Kidney epithelial cell (primary cell): ENCODE measurements at regions not wholly inside any gene's neighbourhood (a gene's known extent, or its start where the extent isn't known, plus 50 kb on each side); places are given as distances from the start of the nearest gene placed in this dataset.

Experiments
- DNase-seq: peaks from one replicate; pipeline ENCODE4 v3.0.0-alpha.2; 2010; ENCODE audit warnings: low read depth
- H3K27me3 ChIP-seq: 2 replicates; pipeline ENCODE4 v1.6.0; 2011; ENCODE audit warnings: low read length; ENCODE audit not compliant: control insufficient read depth, insufficient read depth
- H3K36me3 ChIP-seq: 2 replicates; pipeline ENCODE4 v1.5.1; 2011; ENCODE audit warnings: low read length; ENCODE audit not compliant: control insufficient read depth, insufficient read depth
- H3K4me3 ChIP-seq: 2 replicates; pipeline ENCODE4 v1.5.1; 2011; ENCODE audit warnings: low read depth, mild to moderate bottlenecking, control low read depth, low read length
- CTCF ChIP-seq: IDR thresholded peaks from 2 replicates; pipeline ENCODE4 v1.5.1; 2011; ENCODE audit warnings: mild to moderate bottlenecking, moderate library complexity, low read length, control low read depth, inconsistent platforms; ENCODE audit not compliant: insufficient read depth, poor library complexity, severe bottlenecking

- no peak for TF ChIP-seq CTCF
- DNase-seq: no peak
- no peak overlapping the region for H3K4me3 ChIP-seq
- H3K27me3 ChIP-seq: no peaks in the 10 kb centered on the region
- H3K36me3 ChIP-seq: no peaks in the 10 kb centered on the region
Measured at GRCh38 chr11:71118671-71119250, 133.6 kb downstream of the SHANK2 start.

GRCh38 chr11:71117311-71117710 is 135.1 kb downstream of the SHANK2 start:
- no peaks in the 10 kb centered on the region for H3K36me3 ChIP-seq
- no peak for DNase-seq
- no peaks in the 10 kb centered on the region for H3K27me3 ChIP-seq
- no peak for TF ChIP-seq CTCF
- no peak overlapping the region for H3K4me3 ChIP-seq

GRCh38 chr11:71116693-71117040 is 135.7 kb downstream of the SHANK2 start:
- Histone ChIP-seq H3K4me3 (no peak overlapping the region), H3K27me3 (no peaks in the 10 kb centered on the region), H3K36me3 (no peaks in the 10 kb centered on the region)
- DNase-seq: no peak
- no peak for TF ChIP-seq CTCF

- TF ChIP-seq CTCF: no peak
- no peak for DNase-seq
- H3K4me3 ChIP-seq: no peak overlapping the region
- H3K27me3 ChIP-seq: no peaks in the 10 kb centered on the region
- H3K36me3 ChIP-seq: no peaks in the 10 kb centered on the region
Measured at GRCh38 chr11:71115770-71116692, 136.3 kb downstream of the SHANK2 start.

- no peaks in the 10 kb centered on the region for H3K27me3 ChIP-seq
- DNase-seq: no peak
Measured at GRCh38 chr11:71114124-71114851, 138.1 kb downstream of the SHANK2 start.

More at GRCh38 chr11:71114124-71114851, 138.1 kb downstream of the SHANK2 start:
- TF ChIP-seq CTCF: no peak
- no peak overlapping the region for H3K4me3 ChIP-seq
- H3K36me3 ChIP-seq: no peaks in the 10 kb centered on the region
